HCT116 (cell line): ENCODE measurements at regions not wholly inside any gene's neighbourhood (a gene's known extent, or its start where the extent isn't known, plus 50 kb on each side); places are given as distances from the start of the nearest gene placed in this dataset.

Source experiments
- CEBPB ChIP-seq: IDR thresholded peaks from 2 replicates; pipeline ENCODE4 v1.6.1; 2012; ENCODE audit warnings: low read depth
- CTCF ChIP-seq, 3 experiments: fragments of 200-600 bp in 1 of 3; sonication (generic) in 1 of 3; IDR thresholded peaks in 2 of 3; conservative IDR thresholded peaks in 1 of 3; 2 replicates each; pipeline ENCODE4 v1.5.1; 2012 to 2017; ENCODE audit warnings: low read depth in 2 of 3, low read length in 2 of 3, antibody characterized with exemption in 1 of 3, borderline replicate concordance in 1 of 3, control low read depth in 1 of 3, mild to moderate bottlenecking in 1 of 3, mixed read lengths in 1 of 3, mixed run types in 1 of 3, moderate library complexity in 1 of 3; ENCODE audit not compliant: insufficient read depth in 1 of 3
- EZH2 ChIP-seq: fragments of 200-600 bp; sonication (generic); IDR thresholded peaks from 2 replicates; pipeline ENCODE4 v1.6.1; 2017; ENCODE audit warnings: antibody characterized with exemption, mixed run types
- MAX ChIP-seq: IDR thresholded peaks from 2 replicates; pipeline ENCODE4 v1.6.1; 2012
- POLR2A ChIP-seq: IDR thresholded peaks from 2 replicates; pipeline ENCODE4 v1.7.0; 2011; ENCODE audit warnings: borderline replicate concordance; ENCODE audit not compliant: insufficient read depth, insufficient read length; ENCODE audit errors: extremely low read depth
- RAD21 ChIP-seq: IDR thresholded peaks from 2 replicates; pipeline ENCODE4 v1.6.1; 2012; ENCODE audit warnings: low read depth, mild to moderate bottlenecking
- SIN3A ChIP-seq: IDR thresholded peaks from 2 replicates; pipeline ENCODE4 v1.6.1; 2012; ENCODE audit warnings: low read depth

- TF ChIP-seq RAD21: no peak
- TF ChIP-seq CTCF (IDR thresholded peaks at IDR 0.05 in 2 of 3, conservative IDR thresholded peaks at IDR 0.05 in 1 of 3; ENCODE audit: borderline replicate concordance in 1 of 3, insufficient read depth in 1 of 3, low read depth in 2 of 3, low read length in 2 of 3): no peak
- TF ChIP-seq EZH2: no peak
- no peak for TF ChIP-seq MAX
- TF ChIP-seq CEBPB: no peak
- TF ChIP-seq POLR2A: no peak
- TF ChIP-seq SIN3A: no peak
Observed at GRCh38 chr10:121648493-121648892, 50.2 kb upstream of the FGFR2 start.
